22Rv1 (cell line): ENCODE measurements at regions not wholly inside any gene's neighbourhood (a gene's known extent, or its start where the extent isn't known, plus 50 kb on each side); places are given as distances from the start of the nearest gene placed in this dataset.

Source experiments
- ZFX ChIP-seq: fragments of 450-650 bp; IDR thresholded peaks from 2 replicates; pipeline ENCODE4 v1.6.1; 2017; ENCODE audit warnings: antibody characterized with exemption, borderline replicate concordance
- TF ChIP-seq, protein P1 (sequence below): fragments of 450-650 bp; IDR thresholded peaks from 2 replicates; pipeline ENCODE4 v1.5.1; 2017; ENCODE audit warnings: mild to moderate bottlenecking

DNA sequence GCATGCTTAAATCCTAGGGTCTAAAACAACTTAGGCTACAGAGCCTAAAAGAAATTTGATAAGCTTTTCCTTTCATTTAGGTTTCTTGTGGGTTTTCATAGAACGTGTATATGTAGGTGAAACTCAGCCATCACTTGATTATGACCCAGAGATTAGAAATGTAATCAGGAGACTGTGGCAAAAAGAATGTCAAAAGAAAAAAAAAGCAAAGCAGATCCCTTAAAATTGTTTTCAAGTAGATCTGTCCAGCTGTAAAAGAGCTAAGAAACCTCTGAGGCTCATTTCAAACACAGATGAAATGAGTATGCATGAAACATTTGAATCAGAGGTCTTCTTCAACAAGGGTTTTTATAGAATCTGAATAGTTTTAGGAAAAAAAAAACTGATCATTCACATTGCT is 341.3 kb upstream of the PRDM1 start:
- TF ChIP-seq, protein P1, sequence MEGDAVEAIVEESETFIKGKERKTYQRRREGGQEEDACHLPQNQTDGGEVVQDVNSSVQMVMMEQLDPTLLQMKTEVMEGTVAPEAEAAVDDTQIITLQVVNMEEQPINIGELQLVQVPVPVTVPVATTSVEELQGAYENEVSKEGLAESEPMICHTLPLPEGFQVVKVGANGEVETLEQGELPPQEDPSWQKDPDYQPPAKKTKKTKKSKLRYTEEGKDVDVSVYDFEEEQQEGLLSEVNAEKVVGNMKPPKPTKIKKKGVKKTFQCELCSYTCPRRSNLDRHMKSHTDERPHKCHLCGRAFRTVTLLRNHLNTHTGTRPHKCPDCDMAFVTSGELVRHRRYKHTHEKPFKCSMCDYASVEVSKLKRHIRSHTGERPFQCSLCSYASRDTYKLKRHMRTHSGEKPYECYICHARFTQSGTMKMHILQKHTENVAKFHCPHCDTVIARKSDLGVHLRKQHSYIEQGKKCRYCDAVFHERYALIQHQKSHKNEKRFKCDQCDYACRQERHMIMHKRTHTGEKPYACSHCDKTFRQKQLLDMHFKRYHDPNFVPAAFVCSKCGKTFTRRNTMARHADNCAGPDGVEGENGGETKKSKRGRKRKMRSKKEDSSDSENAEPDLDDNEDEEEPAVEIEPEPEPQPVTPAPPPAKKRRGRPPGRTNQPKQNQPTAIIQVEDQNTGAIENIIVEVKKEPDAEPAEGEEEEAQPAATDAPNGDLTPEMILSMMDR, result no peak
- no peak for TF ChIP-seq ZFX
